ENCODE measurements at regions not wholly inside any gene's neighbourhood (a gene's known extent, or its start where the extent isn't known, plus 50 kb on each side); places are given as distances from the start of the nearest gene placed in this dataset.

- no peak for TF ChIP-seq CTCF (IDR thresholded peaks at IDR 0.05; ENCODE audit: low read depth, low read length, poor library complexity, severe bottlenecking)
- TF ChIP-seq EZH2phosphoT487 (IDR thresholded peaks at IDR 0.05; ENCODE audit: borderline replicate concordance, low read length): no peak
Measured at GRCh38 chr15:96150254-96150653, 180.2 kb upstream of the NR2F2 start.

Measured in DOHH2 (cell line).